ENCODE measurements at regions not wholly inside any gene's neighbourhood (a gene's known extent, or its start where the extent isn't known, plus 50 kb on each side); places are given as distances from the start of the nearest gene placed in this dataset.

DNA sequence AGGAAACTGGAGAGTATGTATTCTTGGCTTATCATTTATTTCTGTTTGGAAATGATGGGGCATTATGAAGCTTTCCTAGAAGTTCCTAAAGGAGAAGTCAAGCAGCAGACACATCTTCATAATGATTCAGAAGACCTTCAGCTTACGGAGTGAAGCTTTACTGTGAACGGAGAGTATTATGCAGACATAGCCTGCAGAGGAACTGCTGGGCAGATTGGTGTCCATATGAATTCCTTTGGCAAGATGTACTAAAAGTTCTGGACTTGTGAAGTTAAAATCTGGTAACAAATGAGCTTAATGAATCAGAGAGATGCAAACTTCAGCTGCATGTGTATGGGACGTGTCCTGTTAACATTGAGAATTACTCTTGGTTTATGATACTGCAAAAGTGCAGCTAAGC lies 60.1 kb downstream of the NABP1 start:
- no peak for DNase-seq

DNA sequence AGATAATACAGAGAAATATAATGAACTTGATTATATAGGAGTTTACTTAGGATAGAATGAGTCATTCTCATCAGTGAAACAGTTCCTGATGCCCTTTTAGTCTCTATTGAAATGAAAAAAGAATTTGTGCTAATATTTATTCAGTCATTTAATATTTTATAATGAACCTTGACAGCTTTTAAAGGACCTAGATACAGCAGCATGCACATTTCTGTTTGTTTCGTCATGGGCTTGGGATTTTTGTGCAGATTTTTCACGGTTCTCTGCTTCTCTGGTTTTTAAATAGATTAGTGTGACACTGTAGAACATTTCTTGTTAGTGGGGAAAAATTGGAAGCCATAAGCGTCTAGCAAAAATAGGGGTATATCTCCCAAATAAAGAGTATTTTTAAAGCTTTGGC lies 60.7 kb downstream of the NABP1 start:
- DNase-seq: peak; percentile 46

DNA sequence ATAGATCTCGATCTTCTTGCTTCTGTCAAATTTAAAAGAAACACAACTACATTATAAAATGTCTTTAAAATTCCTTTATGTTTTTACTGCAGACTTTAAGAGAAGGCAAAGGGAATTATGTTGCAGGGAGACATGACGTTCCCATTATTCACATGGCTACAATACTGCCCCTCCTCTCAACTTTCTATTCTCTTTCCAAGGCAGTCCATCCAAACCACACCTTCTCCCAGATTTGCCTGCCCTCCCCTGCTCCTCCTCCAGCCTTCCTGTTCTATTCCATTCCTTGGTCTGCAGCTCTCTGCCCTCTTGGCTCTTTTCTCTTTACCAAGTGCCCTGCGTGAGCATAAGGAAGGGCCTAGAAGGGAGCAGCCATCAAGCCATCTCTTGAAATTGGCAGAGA lies 61.3 kb downstream of the NABP1 start:
- no peak for DNase-seq

DNA sequence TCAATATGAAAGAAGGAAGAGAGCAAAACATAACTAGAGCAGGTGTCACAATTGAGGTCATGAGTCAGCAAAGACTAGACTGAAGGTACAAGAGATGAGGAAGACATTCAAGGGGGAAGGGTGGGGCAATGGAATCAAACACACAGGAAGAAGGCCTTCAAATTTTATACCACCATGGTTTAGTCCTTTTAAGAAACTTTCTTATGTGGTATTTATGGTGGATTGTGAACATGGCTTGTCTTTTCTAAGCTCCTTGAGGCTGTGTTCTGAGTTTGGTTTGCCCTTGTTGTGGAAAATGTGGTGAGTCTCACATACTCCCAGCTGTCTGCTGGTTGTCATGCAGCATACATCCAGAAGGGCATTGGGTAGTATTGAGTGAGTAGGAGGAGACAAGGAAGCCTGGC lies 62.1 kb downstream of the NABP1 start:
- DNase-seq: no peak

DNA sequence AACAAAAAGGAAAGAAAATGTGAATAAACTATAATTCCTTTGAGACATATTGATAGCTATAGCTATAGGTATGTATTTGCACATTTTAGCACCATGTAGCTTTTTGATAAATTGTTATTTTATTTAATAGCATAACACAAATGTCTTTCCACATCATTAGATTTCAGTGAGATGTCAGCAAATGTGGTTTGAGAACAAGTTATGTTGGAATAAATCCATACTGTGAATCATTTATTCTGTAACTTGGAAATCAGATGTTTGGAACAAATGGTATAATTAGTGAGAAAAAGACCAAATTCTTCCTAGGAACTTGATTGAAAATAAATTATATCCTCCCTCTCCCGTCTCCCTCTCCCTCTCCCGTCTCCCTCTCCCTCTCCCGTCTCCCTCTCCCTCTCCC lies 62.8 kb downstream of the NABP1 start:
- no peak for DNase-seq

DNA sequence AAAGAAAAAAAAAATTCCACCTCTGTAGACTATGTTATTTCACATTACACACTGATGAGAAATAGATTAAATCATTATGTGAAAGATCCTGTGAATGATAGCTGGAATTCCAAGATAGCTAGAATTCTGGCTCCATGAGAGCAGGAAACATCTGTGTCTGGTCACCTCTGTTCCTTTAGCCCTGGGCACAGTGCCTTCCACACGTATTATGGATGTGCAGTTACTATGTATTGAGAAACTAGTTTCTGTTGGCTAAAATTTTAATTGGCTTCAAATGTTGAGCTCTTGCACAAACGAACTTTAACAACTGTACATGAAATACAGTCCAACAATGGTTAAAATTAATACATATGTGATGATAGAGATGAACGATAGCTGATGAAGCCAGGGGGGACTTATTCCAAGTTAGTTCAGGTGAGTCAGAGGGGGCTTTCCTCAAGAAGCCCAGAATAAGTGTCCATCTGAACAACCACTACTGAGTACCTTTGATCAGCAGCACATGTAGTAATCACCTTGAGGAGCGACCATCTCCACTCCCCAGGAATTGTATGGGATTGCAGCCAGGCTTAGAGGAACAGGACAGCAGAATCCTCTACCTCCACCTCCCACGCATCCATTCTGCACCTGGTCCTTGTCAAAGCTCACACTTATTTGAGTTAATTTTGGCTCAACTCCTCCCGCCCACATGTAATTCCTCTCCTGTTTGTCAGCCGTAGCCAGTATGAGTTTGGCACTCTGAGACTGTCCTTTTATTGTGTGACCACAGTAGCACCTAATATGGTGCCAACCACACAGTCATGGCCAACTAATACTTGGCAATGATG lies 68.6 kb downstream of the NABP1 start:
- DNase-seq: no peak

DNA sequence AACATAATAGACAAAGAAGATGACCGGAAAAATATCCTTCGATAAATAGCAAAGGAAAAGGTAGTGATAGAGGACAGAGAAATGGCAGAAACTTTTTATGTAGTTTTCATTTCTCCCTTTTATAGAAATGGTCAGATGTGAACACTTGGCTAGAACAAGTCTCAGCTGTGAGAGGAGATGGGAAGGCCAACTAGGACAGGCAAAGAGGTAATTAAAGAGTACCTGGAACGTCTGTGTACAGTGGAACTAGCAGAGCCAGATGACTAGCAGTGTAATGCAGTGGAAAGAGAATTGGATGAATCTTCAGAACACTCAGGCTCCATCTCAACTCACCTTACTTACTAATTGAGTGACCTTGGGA lies 69.2 kb downstream of the NABP1 start:
- no peak for DNase-seq

DNA sequence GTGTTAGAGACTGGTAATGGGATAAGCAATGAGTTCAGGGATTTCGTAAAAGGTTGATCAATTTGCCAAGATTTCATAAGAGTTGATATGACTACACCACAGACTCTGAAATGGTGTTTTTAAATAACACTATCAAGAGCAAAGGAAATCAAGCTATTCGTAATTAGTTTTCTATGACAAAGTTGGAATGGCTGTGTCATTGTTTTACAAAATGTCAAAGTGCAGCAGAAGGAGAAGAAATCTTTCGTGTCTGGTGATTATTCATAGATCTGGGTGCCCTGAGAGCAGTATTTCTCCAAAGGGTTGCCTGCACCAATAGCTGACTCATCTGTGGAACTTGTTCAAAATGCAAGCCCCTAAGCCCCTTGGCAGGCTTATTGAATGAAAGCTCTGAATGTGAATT lies 70.1 kb downstream of the NABP1 start:
- DNase-seq: no peak

DNA sequence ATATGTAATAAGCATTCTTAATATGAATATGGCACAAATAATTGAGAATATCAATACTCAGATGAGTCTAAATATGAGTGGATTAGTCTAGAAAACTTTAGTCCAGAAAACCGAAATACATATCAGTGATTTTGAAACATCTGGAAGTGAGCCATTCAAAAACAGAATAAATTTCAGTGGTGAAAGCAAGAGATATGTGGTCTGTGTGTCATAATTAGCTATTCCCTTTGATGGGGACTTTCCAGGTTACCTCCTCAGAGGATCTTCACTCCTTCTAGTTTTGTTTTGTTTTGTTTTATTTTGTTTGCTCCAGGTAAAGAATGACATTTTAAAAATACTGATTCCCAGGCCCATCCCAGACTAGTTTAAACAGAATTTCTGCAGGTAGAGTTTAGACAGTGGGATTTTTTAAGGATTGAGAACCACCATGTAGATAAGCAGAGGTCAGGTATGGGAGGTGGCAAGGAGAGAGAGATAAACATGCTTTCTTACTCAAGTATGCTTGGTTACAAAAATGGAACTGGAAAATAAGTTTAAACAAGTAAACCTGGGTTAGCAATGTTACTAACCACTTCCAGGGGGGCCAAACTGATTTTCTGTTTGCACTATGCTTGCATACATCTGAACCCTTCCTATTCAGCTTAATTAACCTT lies 70.7 kb downstream of the NABP1 start:
- DNase-seq: no peak

DNA sequence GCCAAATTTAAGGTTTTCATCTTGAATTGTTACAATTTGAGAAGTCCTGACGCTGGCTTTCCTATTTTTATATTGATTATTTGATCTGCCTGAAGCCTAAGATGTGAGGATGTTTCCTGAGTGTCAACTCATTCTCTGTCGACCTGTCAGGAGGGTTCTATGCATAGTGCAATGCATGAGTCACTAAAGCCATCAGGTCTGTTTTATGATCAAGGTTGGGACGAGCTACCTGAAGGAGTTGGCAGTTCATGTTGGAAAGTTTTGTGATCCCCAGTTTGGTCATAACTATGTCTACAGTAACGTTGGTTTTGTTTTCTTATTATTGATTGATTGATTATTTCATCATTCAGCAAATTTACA lies 71.2 kb downstream of the NABP1 start:
- DNase-seq: no peak

DNA sequence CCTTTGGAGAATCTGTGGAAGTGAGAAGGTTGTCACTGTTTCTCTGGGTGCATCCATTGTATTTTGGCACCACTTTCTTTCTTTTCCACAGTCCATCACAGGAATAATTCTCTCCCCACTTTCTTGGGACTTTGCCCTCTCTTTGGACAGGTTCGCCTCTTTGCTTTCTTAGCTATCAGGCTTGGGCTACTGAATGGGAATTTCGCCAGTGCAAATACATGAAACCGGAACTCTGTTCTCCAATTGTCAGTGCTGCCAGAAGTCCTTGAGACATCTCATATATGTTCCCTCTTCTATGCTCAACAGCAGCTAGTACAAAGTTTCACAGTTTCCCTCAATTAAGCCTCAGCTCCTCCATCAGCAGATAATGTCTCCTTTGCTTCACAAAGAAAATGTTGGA lies 76.2 kb downstream of the NABP1 start:
- DNase-seq: no peak

DNA sequence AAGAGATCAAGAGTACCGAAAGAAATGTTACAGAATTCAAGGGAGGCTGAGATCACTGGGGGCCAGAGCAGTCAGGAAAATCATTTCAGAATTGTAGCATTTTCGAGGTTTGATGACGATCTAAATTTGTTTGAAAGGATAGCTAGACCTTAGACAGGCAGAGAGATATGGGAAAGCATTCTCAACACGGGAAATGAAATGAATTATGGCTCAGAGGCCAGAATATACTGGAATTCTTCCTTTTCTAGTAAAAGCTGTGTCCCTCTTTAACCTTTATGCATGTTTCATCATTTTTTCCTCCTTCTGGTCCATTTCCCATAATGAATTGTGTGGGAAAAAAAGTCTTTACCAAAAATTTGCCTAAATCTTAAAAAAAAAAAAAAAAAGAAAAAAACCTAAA lies 78.8 kb downstream of the NABP1 start:
- no peak for DNase-seq

DNA sequence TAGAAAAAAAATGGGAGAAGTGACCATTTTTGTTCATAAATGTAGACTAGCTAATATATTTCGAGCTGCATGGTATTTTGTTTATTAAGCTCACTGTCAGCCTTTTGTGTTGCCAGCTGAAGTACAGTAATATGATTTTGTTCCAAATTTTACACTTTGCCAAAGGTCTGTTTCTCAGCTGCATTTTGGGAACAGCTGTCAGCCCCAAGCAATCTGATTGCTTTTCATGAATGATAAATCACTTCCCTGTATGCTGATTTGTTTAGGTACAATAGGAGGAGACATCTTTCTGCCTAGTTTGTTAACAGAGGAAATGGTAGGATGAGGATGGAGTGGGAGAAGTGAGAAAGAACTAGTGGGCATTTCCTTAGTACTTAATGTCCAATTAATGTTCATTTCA lies 79.3 kb downstream of the NABP1 start:
- DNase-seq: no peak

DNA sequence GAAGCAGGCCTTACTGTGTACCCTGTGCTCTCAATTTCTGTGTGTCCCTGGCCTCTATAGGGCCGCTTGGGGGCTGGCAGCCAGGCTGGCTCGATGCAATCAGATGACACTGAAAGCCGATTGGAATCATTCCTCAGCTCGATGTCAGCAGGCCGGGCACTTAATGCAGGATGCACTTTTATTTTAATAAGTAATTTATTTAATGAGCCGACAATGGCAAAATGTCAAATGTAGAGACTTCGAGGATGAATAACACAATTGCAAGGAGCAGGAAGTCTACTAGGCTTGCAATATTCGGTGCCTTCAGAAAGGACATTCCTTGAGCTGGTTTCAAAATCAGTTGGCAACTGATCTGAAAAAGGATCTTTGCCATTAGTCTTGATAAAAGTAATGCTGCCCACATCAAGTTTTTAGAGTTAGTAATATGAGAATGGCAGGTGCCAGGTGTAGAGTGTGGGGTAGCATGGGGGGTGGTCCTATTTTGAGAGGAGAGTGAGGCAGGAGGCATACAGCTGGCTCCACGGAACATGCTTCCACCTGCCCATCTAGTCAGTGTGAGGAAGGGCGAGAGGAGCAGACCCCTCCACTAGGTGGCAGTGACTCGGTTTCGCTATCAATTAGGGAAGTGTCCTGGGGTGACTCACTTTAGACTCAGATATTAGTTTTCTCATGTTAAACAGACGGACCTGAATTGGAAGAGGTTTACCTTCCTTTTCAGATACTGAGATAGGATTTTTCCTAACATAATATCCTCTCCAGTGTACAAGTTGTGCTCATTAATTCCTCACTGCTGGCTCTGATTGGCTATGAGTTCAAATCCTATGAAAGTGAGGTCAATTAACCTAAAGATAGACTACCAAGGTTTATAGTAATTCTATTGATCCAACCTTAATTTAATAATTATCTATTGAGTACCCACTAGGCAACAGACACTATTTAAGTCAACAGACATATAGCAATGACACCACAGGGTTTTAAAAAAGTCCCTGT lies 80.9 kb downstream of the NABP1 start:
- no peak for DNase-seq

DNA sequence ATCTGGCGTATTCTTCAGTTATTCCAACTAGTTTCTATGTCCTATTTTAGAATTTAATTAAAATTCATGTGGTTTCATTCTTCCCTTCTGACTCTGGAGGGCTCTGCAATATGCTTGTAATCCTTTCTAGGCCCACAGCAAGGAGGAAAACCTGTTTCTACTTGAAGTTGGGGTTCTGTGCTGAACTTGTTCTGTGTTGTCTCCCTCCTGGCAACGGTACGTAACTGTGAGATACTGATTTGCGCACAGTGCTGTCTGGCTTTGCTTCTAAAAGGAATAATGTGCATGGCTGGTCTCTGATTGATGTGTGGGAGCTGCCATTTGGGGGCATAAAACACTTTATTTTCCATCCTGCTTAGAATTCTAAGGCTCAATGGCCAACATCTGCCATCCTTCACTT lies 81.7 kb downstream of the NABP1 start:
- DNase-seq: no peak

DNA sequence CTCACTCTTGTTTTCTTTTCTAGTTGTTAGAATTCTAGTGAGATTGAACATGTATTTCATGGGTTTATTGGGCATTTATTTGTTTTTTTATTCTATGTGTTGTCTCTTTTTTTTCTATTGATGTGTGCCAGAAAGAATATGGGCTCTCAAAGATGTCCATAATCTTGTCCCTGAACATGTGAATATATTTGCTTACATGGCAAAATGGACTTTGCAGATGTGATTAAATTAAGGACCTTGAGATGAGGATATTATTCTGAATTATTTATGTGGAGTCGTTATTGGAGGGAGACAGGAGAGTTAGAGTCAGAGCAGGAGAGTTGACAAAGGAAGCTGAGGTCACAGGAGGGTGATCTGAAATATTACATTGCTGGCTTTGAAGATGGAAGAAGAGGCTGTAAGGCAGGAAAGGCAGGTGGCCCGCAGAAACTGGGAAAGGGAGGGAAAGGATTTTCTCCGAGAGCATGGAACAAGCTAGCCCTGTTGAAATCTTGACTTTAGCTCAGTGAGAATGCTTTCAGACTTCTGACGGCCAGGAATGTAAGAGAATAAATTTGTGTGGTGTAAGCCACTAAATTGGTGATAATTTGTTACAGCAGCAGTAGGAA lies 82.8 kb downstream of the NABP1 start:
- no peak for DNase-seq

DNA sequence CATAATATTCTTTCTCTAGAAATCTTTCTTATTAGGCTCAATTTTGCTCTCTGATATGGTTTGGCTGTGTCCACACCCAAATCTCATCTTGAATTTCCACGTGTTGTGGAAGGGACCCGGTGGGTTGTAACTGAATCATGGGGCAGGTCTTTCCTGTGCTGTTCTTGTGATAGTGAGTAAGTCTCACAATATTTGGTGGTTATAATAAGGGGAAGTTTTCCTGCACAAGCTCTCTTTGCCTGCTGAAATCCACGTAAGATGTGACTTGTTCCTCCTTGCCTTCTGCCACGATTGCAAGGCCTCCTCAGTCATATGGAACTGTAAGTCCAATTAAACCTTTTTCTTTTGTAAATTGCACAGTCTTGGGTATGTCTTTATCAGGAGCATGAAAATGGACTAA lies 73.8 kb downstream of the CAVIN2 start:
- no peak for DNase-seq

DNA sequence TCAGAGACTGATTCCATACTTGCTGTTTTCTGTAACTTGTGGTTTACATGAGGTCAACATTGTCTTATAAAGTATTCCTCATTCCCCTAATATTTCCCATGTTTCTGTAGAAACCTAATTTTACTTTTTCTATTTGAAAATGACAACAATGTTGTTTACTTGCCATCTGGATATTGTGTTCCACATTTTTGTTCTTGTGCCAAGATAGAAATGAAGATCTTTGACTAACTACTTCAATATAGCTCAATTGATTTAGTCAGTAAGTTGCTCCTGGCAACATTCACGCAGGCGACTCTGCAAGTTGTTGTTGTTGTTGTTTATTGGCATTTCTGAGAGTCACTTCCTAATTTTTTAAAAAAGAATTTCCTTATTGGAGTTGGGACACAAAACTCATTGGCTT lies 69.5 kb downstream of the CAVIN2 start:
- no peak for DNase-seq

DNA sequence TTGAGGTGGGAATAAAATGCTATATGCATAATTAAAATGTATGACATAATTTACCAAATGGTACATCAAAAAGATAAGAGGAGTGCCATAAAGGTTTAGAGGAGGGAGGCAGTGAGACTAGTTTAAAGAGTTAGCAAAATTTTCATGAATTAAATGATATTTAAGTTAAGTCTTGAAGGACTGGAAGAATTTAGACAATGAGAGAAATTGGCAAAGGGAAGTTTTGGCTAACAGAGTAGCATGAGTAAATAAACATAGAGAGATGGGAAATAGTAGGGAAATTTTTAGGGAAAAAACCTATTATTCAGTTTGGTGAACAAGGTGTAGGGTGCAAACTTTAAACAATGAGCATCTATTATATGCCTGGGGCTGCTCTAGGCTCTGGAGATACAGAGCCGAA lies 68.8 kb downstream of the CAVIN2 start:
- DNase-seq: no peak

DNA sequence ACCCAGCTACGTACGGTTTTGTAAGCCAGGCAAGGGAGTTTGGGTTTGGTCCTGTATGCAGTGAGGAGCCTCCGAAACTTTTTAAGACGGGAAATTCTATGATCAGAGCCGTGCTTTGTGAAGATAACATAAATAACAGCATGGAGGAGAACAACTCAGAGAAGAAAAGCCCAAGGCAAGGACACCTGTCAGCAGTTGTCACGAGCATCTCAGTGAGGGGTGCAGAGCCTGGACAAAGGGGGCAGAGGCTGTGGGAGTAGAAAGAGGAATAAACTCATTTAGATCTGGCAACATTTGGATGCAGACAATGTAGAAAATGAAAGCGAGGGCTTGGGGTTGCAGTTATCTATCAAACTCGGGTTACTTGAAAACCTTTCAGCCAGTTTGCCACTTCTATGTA lies 64.5 kb downstream of the CAVIN2 start:
- DNase-seq: no peak

DNA sequence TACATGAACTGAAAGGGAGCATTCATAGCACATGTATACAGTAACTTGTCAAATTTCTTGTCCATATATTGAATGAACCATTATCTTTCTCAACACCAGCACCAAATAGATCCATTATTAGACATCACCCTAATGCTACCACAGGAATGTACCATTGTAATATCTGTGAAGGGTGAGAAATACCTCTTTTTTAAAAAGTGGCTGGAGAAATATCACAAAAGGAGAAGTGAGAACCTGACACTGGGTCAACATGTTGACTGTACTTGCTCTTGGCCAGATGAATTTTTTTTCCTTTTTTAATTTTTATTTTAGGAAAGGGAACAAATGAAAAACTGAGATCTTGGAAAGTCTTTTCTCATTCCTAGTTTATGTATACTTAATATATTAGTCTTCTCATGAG lies 63.5 kb downstream of the CAVIN2 start:
- DNase-seq: no peak

Data from DMS79 treated with DMSO at 0.1 percent for 48 hours (cell line).